ENCODE measurements at regions not wholly inside any gene's neighbourhood (a gene's known extent, or its start where the extent isn't known, plus 50 kb on each side); places are given as distances from the start of the nearest gene placed in this dataset.

DNA sequence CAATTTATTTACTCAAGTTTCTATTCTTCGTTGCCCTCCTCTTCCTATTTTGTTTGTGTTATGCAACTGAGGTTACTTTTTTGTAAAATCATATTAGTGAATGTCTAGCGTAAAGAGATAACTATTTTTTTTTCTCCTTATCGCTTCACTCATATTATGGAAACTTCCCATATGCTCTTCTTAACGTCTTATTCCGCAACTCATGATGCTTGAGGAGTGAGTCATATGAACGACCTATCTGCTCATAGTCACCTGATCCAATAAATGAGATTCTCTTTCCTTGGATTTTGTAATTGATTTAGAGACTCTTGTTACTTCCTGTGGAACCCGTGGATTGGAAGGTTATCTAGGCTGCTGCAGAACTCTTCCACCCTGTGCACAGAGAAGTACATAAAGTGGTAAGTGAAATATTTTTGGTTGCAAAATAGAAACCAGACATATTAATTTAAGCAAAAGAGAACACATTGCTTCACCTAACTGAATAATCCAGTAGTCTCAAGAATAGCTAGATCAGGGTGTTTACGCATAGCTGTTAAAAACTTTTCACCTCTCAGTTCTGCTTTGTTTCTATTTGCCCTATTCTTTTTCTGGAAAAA is 719.3 kb upstream of the SGO1 start:
- Histone ChIP-seq H3K4me2 (replicated peaks; ENCODE audit: extremely low read depth, low read length, poor library complexity, severe bottlenecking) (no peak overlapping the region), H3K4me3 (replicated peaks in 1 of 3; ENCODE audit: low read depth in 2 of 3, low read length in 3 of 3) (no peak overlapping the region), H3K27ac (ENCODE audit: low read depth in 1 of 2, low read length in 2 of 2) (no peak overlapping the region), H3K9ac (ENCODE audit: insufficient read depth, low read length, poor library complexity, severe bottlenecking) (no peak overlapping the region), H3K27me3 (ENCODE audit: control insufficient read depth in 2 of 2, insufficient read depth in 2 of 2, low read length in 2 of 2) (no peaks in the 10 kb centered on the region), H3K4me1 (ENCODE audit: control insufficient read depth in 1 of 2, insufficient read depth in 2 of 2, low read length in 2 of 2) (no peaks in the 10 kb centered on the region), H3K36me3 (replicated peaks in 1 of 2; ENCODE audit: control insufficient read depth in 1 of 2, insufficient read depth in 2 of 2, low read length in 2 of 2) (no peaks in the 10 kb centered on the region), H4K20me1 (ENCODE audit: insufficient read depth, low read length) (no peaks in the 10 kb centered on the region), H3K79me2 (ENCODE audit: insufficient read depth, low read length) (no peaks in the 10 kb centered on the region), H3K9me3 (replicated peaks in 1 of 2; ENCODE audit: control insufficient read depth in 1 of 2, insufficient read depth in 1 of 2, low read length in 2 of 2) (peaks cover under 1 to 8% of the 10 kb centered on the region in 2 donors), H2AFZ (ENCODE audit: insufficient read depth, low read depth, low read length, poor library complexity, severe bottlenecking) (no peak overlapping the region)
- no peak overlapping the region for H3K27ac Mint-ChIP-seq
- no peak for DNase-seq
- intact Hi-C loops (cut with micrococcal nuclease) = no loop called here
- no peak overlapping the region for H3K4me3 Mint-ChIP-seq
- WGBS (ENCODE audit: insufficient coverage) = 80% methylated on average over 2 of the region's 8 CpGs
- no peaks in the 10 kb centered on the region for H3K36me3 Mint-ChIP-seq
- H3K27me3 Mint-ChIP-seq (ENCODE audit: low read depth in 3 of 3) = no peaks in the 10 kb centered on the region
- TF ChIP-seq, protein P1, sequence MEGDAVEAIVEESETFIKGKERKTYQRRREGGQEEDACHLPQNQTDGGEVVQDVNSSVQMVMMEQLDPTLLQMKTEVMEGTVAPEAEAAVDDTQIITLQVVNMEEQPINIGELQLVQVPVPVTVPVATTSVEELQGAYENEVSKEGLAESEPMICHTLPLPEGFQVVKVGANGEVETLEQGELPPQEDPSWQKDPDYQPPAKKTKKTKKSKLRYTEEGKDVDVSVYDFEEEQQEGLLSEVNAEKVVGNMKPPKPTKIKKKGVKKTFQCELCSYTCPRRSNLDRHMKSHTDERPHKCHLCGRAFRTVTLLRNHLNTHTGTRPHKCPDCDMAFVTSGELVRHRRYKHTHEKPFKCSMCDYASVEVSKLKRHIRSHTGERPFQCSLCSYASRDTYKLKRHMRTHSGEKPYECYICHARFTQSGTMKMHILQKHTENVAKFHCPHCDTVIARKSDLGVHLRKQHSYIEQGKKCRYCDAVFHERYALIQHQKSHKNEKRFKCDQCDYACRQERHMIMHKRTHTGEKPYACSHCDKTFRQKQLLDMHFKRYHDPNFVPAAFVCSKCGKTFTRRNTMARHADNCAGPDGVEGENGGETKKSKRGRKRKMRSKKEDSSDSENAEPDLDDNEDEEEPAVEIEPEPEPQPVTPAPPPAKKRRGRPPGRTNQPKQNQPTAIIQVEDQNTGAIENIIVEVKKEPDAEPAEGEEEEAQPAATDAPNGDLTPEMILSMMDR (IDR thresholded peaks at IDR 0.05) = no peak
- H3K9me3 Mint-ChIP-seq = peaks cover 0 to 4% (median 2%) of the 10 kb centered on the region in 7 donors
- H3K4me1 Mint-ChIP-seq = no peaks in the 10 kb centered on the region

DNA sequence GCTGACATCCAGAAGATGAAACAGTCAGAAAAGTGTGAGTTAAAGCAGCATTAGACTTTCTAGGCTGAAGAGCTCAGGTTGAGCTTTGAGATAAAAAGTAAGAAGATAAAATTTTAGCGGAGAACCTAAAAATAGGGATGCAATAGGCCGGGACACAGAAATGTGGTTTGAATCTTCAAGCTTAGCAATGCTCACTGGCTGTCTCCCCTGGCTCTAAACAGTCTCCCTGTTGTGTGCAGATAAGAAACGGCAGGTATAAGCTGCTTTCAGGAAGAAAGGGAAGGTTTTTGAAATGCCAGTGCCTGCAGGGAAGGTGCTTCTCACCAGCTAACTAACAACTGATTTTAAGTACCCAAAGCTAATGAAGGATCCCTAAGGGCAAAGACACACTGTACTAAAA is 718.7 kb upstream of the SGO1 start:
- Histone ChIP-seq H3K4me1 (ENCODE audit: control insufficient read depth in 1 of 2, insufficient read depth in 2 of 2, low read length in 2 of 2) (no peaks in the 10 kb centered on the region), H4K20me1 (ENCODE audit: insufficient read depth, low read length) (no peaks in the 10 kb centered on the region), H3K27me3 (ENCODE audit: control insufficient read depth in 2 of 2, insufficient read depth in 2 of 2, low read length in 2 of 2) (no peaks in the 10 kb centered on the region), H3K4me3 (replicated peaks in 1 of 3; ENCODE audit: low read depth in 2 of 3, low read length in 3 of 3) (no peak overlapping the region), H3K79me2 (ENCODE audit: insufficient read depth, low read length) (no peaks in the 10 kb centered on the region), H3K27ac (ENCODE audit: low read depth in 1 of 2, low read length in 2 of 2) (no peak overlapping the region), H3K9ac (ENCODE audit: insufficient read depth, low read length, poor library complexity, severe bottlenecking) (no peak overlapping the region), H3K36me3 (replicated peaks in 1 of 2; ENCODE audit: control insufficient read depth in 1 of 2, insufficient read depth in 2 of 2, low read length in 2 of 2) (no peaks in the 10 kb centered on the region), H2AFZ (ENCODE audit: insufficient read depth, low read depth, low read length, poor library complexity, severe bottlenecking) (no peak overlapping the region), H3K4me2 (replicated peaks; ENCODE audit: extremely low read depth, low read length, poor library complexity, severe bottlenecking) (no peak overlapping the region), H3K9me3 (replicated peaks in 1 of 2; ENCODE audit: control insufficient read depth in 1 of 2, insufficient read depth in 1 of 2, low read length in 2 of 2) (peaks cover 3 to 8% of the 10 kb centered on the region in 2 donors)
- H3K27me3 Mint-ChIP-seq (ENCODE audit: low read depth in 3 of 3) = no peaks in the 10 kb centered on the region
- H3K36me3 Mint-ChIP-seq = no peaks in the 10 kb centered on the region
- WGBS (ENCODE audit: insufficient coverage) = 75% methylated on average over 2 of the region's 3 CpGs
- no peaks in the 10 kb centered on the region for H3K4me1 Mint-ChIP-seq
- TF ChIP-seq, protein P1 (IDR thresholded peaks at IDR 0.05) = no peak
- DNase-seq = no peak
- no peak overlapping the region for H3K4me3 Mint-ChIP-seq
- peaks cover 0 to 5% (median 2%) of the 10 kb centered on the region in 7 donors for H3K9me3 Mint-ChIP-seq
- intact Hi-C loops (cut with micrococcal nuclease) = no loop called here
- no peak overlapping the region for H3K27ac Mint-ChIP-seq

Data from CD14-positive monocyte (primary cell).